GM12878 (cell line): ENCODE measurements at regions not wholly inside any gene's neighbourhood (a gene's known extent, or its start where the extent isn't known, plus 50 kb on each side); places are given as distances from the start of the nearest gene placed in this dataset.

Experiments
- ATAC-seq: fragments of 200-7000 bp; cut with Tn5 transposase; 3 replicates; pipeline ENCODE4 v1.9.1; 2020; ENCODE audit warnings: mild to moderate bottlenecking, moderate library complexity
- BruUV-seq: library from RNA; stranded (reverse); fragments of 400-500 nt; replicated peaks from 2 replicates; lab custom pipeline; 2021; lab: Mats Ljungman, UMichigan
- CTCF ChIA-PET: fragments of 300-600 bp; sonication (Branson Sonifier 250); formaldehyde crosslinking; extraction: SDS; loops from one replicate; lab custom pipeline; 2021; ENCODE audit warnings: inconsistent platforms; lab: Yijun Ruan, JAX
- POLR2A ChIA-PET: fragments of 350-600 bp; formaldehyde crosslinking; extraction: SDS; loops from one replicate; lab custom pipeline; 2021; ENCODE audit warnings: inconsistent platforms; lab: Charles Lee
- RAD21 ChIA-PET: fragments of 300-600 bp; sonication (Branson Sonifier 250); formaldehyde crosslinking; loops from one replicate; lab custom pipeline; 2023; ENCODE audit warnings: antibody characterized with exemption; ENCODE audit not compliant: unreplicated experiment; lab: Charles Lee
- SMC1A ChIA-PET: fragments of 300-600 bp; sonication (Branson Sonifier 250); formaldehyde crosslinking; loops from one replicate; lab custom pipeline; 2023; ENCODE audit not compliant: unreplicated experiment, uncharacterized antibody; lab: Charles Lee
- DNase-seq: peaks from one replicate; pipeline ENCODE4 v3.0.0-alpha.2; 2011; ENCODE audit warnings: low read depth, low spot score
- FAIRE-seq: peaks from 3 replicates; lab custom pipeline; 2011; peaks lifted over from hg19 to GRCh38; lab: Jason Lieb, UNC
- H2AFZ ChIP-seq: 2 replicates; pipeline ENCODE4 v1.6.0; 2011; ENCODE audit warnings: low read depth, low read length, control low read depth; ENCODE audit not compliant: control insufficient read depth
- H3K27ac ChIP-seq: 2 replicates; pipeline ENCODE4 v1.5.1; 2011; ENCODE audit warnings: control low read depth; ENCODE audit not compliant: control insufficient read depth, insufficient read depth
- H3K27me3 ChIP-seq, 2 experiments: replicated peaks in 1 of 2; 2 replicates each; pipeline versions ENCODE4 v1.6.0 to v1.6.1; 2011; ENCODE audit warnings: low read length in 1 of 2; ENCODE audit not compliant: control insufficient read depth in 2 of 2, insufficient read depth in 2 of 2
- H3K36me3 ChIP-seq, 2 experiments: 2 replicates each; pipeline ENCODE4 v1.5.1; 2011; ENCODE audit warnings: low read length in 1 of 2; ENCODE audit not compliant: control insufficient read depth in 2 of 2, insufficient read depth in 2 of 2
- H3K4me1 ChIP-seq: 2 replicates; pipeline ENCODE4 v1.6.1; 2011; ENCODE audit warnings: mild to moderate bottlenecking, low read length, moderate library complexity, mixed read lengths; ENCODE audit not compliant: control insufficient read depth, insufficient read depth
- H3K4me2 ChIP-seq: 2 replicates; pipeline ENCODE4 v1.6.0; 2011; ENCODE audit warnings: control low read depth; ENCODE audit not compliant: control insufficient read depth, insufficient read depth
- H3K4me3 ChIP-seq: fragments of 200-600 bp; sonication (generic); 2 replicates; pipeline ENCODE4 v1.5.1; 2016
- H3K79me2 ChIP-seq: 2 replicates; pipeline ENCODE4 v1.6.0; 2011; ENCODE audit warnings: low read length; ENCODE audit not compliant: control insufficient read depth, insufficient read depth
- H3K9ac ChIP-seq: 2 replicates; pipeline ENCODE4 v1.8.0; 2011; ENCODE audit warnings: low read length, control low read depth, mixed read lengths; ENCODE audit not compliant: control insufficient read depth, insufficient read depth
- H3K9me3 ChIP-seq: replicated peaks from 3 replicates; pipeline ENCODE4 v1.5.1; 2011; ENCODE audit warnings: mild to moderate bottlenecking, low read length; ENCODE audit not compliant: control insufficient read depth, insufficient read depth
- H4K20me1 ChIP-seq: 2 replicates; pipeline ENCODE4 v1.6.0; 2011; ENCODE audit not compliant: control insufficient read depth, insufficient read depth
- CBX5 ChIP-seq: sonication (generic); IDR thresholded peaks from 2 replicates; pipeline ENCODE4 v1.6.1; 2016; ENCODE audit warnings: low read depth, moderate library complexity, mild to moderate bottlenecking, inconsistent platforms
- CEBPB ChIP-seq, 2 experiments: fragments of 150-350 bp in 1 of 2; IDR thresholded peaks; 2 replicates each; pipeline ENCODE4 v1.6.1; 2012 to 2014; ENCODE audit warnings: low read depth in 2 of 2, low read length in 2 of 2, borderline replicate concordance in 1 of 2, inconsistent platforms in 1 of 2
- EGR1 ChIP-seq, 2 experiments: IDR thresholded peaks; 1 replicate in 1 of 2; 2 replicates in 1 of 2; pipeline ENCODE4 v1.6.1; 2011 to 2012; ENCODE audit warnings: low read depth in 2 of 2, low read length in 2 of 2, borderline replicate concordance in 1 of 2, mild to moderate bottlenecking in 1 of 2, moderate library complexity in 1 of 2
- EP300 ChIP-seq, 2 experiments: fragments of 150-350 bp in 1 of 2; IDR thresholded peaks; 2 replicates each; pipeline ENCODE4 v1.6.1; 2011 to 2012; ENCODE audit warnings: low read depth in 2 of 2, low read length in 2 of 2, borderline replicate concordance in 1 of 2, improper control_type of control experiment in 1 of 2, inconsistent platforms in 1 of 2; ENCODE audit not compliant: control insufficient read depth in 1 of 2
- FOS ChIP-seq: IDR thresholded peaks from 3 replicates; pipeline ENCODE4 v1.6.1; 2011; ENCODE audit warnings: borderline replicate concordance; ENCODE audit not compliant: insufficient read length; ENCODE audit errors: extremely low read depth
- FOXM1 ChIP-seq: IDR thresholded peaks from 2 replicates; pipeline ENCODE4 v1.6.1; 2012; ENCODE audit warnings: low read depth, mild to moderate bottlenecking, inconsistent platforms, low read length, moderate library complexity
- HCFC1 ChIP-seq: fragments of 150-350 bp; IDR thresholded peaks from 2 replicates; pipeline ENCODE4 v1.6.1; 2014; ENCODE audit warnings: low read length
- MYB ChIP-seq: fragments of 150-350 bp; IDR thresholded peaks from 2 replicates; pipeline ENCODE4 v1.6.1; 2014; ENCODE audit warnings: mild to moderate bottlenecking, low read depth, low read length, borderline replicate concordance
- NBN ChIP-seq: fragments of 450-650 bp; IDR thresholded peaks from 2 replicates; pipeline ENCODE4 v1.6.1; 2016
- NFXL1 ChIP-seq: fragments of 450-650 bp; IDR thresholded peaks from 2 replicates; pipeline ENCODE4 v1.6.1; 2017; ENCODE audit warnings: antibody characterized with exemption, mild to moderate bottlenecking, borderline replicate concordance
- NFYA ChIP-seq: IDR thresholded peaks from 2 replicates; pipeline ENCODE4 v1.6.1; 2011; ENCODE audit warnings: low read depth, mild to moderate bottlenecking, low read length, improper control_type of control experiment, borderline replicate concordance
- NR2C1 ChIP-seq: fragments of 450-650 bp; IDR thresholded peaks from 2 replicates; pipeline ENCODE4 v1.6.1; 2017; ENCODE audit warnings: antibody characterized with exemption, mild to moderate bottlenecking, moderate library complexity
- NRF1 ChIP-seq: conservative IDR thresholded peaks from 2 replicates; pipeline ENCODE4 v1.6.1; 2011; ENCODE audit warnings: mild to moderate bottlenecking, low read depth, low read length, improper control_type of control experiment
- POLR2A ChIP-seq: IDR thresholded peaks from 2 replicates; pipeline ENCODE4 v1.6.1; 2011; ENCODE audit warnings: low read depth, mild to moderate bottlenecking, low read length
- TCF7 ChIP-seq: IDR thresholded peaks from 2 replicates; pipeline ENCODE4 v1.6.1; 2014; ENCODE audit warnings: antibody characterized with exemption, borderline replicate concordance
- WRNIP1 ChIP-seq: IDR thresholded peaks from 2 replicates; pipeline ENCODE4 v1.6.1; 2011; ENCODE audit warnings: low read depth, low read length, improper control_type of control experiment, borderline replicate concordance
- WGBS: methylation state at CpG from one replicate; pipeline ENCODE4 v1.1.6; 2016; ENCODE audit warnings: low lambda C conversion rate; ENCODE audit not compliant: insufficient replicate concordance, insufficient coverage; ENCODE audit errors: missing lambda C conversion rate; 5-methylcytosine and 5-hydroxymethylcytosine counted together
- in situ Hi-C: fragments of 300-500 bp; cut with MboI; formaldehyde crosslinking; loops from 9 replicates; pipeline ENCODE4 v1.14.3; 2018; ENCODE audit warnings: mixed read lengths
- intact Hi-C: fragments of 100-400 bp; cut with micrococcal nuclease; formaldehyde crosslinking; loops from one replicate; pipeline ENCODE4 v1.14.2; 2022; ENCODE audit not compliant: unreplicated experiment
- TF ChIP-seq, protein P1 (sequence below): fragments of 450-650 bp; IDR thresholded peaks from 2 replicates; pipeline ENCODE4 v1.6.1; 2016; ENCODE audit warnings: mild to moderate bottlenecking, moderate library complexity, borderline replicate concordance
- TF ChIP-seq, protein P2 (sequence below): fragments of 450-650 bp; formaldehyde crosslinking; IDR thresholded peaks from 2 replicates; pipeline ENCODE4 v1.4.0; 2022; ENCODE audit warnings: mild to moderate bottlenecking, moderate library complexity

DNA sequence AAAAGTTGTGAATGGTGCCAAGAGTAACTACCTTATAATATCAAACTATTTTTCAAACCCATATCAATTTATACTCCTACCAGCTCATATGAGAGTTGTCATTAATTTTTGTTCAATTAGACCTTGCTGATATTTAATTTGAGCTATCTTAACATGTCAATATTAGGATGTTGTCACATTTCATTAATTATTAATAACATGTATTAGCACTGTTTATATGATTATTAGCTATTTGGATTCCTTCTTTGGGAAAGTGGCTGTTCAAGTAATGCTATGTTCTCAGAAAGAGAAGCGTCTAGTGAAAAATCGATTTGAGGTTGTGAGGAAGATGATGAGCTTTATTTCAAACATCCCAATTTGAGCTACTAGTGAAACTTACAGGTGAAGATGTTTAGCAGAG lies 620.2 kb downstream of the KCNJ3 start (continued):
- TF ChIP-seq, protein P1, sequence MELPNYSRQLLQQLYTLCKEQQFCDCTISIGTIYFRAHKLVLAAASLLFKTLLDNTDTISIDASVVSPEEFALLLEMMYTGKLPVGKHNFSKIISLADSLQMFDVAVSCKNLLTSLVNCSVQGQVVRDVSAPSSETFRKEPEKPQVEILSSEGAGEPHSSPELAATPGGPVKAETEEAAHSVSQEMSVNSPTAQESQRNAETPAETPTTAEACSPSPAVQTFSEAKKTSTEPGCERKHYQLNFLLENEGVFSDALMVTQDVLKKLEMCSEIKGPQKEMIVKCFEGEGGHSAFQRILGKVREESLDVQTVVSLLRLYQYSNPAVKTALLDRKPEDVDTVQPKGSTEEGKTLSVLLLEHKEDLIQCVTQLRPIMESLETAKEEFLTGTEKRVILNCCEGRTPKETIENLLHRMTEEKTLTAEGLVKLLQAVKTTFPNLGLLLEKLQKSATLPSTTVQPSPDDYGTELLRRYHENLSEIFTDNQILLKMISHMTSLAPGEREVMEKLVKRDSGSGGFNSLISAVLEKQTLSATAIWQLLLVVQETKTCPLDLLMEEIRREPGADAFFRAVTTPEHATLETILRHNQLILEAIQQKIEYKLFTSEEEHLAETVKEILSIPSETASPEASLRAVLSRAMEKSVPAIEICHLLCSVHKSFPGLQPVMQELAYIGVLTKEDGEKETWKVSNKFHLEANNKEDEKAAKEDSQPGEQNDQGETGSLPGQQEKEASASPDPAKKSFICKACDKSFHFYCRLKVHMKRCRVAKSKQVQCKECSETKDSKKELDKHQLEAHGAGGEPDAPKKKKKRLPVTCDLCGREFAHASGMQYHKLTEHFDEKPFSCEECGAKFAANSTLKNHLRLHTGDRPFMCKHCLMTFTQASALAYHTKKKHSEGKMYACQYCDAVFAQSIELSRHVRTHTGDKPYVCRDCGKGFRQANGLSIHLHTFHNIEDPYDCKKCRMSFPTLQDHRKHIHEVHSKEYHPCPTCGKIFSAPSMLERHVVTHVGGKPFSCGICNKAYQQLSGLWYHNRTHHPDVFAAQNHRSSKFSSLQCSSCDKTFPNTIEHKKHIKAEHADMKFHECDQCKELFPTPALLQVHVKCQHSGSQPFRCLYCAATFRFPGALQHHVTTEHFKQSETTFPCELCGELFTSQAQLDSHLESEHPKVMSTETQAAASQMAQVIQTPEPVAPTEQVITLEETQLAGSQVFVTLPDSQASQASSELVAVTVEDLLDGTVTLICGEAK: no peak
- no peak for TF ChIP-seq FOXM1

DNA sequence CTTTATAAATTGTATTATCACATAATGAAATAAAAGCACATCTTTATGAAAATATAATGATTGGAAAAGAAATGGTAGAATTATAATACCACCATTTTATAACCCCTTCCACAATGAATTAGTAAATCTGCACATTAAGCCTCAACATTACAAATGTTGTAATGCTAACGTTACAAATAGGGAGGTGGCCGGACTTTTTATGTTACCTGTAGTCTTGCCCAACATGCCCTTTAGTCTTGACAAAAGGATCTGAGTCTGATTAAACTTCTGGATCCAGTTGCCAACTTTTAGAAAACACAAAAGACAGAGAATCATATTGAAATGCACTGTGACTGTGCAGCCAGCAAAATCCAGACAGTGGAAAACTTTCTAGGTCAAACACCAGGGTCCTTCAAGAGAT lies 617.3 kb downstream of the KCNJ3 start:
- POLR2A ChIA-PET: no interaction called here
- CTCF ChIA-PET: interaction anchor here (1.0 to 1.5 kb wide), 2 partner anchors 9 to 13 kb away, joined by 4 read pairs; no protein-coding TSS in a partner anchor
- Histone ChIP-seq H3K27ac (no peak overlapping the region), H3K9ac (no peak overlapping the region), H3K9me3 (no peaks in the 10 kb centered on the region), H4K20me1 (no peaks in the 10 kb centered on the region), H2AFZ (no peak overlapping the region), H3K36me3 (no peaks in the 10 kb centered on the region)
- BruUV-seq: no TSS peak
- intact Hi-C loops: no loop called here
- TF ChIP-seq CEBPB (IDR thresholded peaks at IDR 0.05; ENCODE audit: borderline replicate concordance in 1 of 2, low read depth in 2 of 2, low read length in 2 of 2) (no peak), CBX5 (no peak), TCF7 (no peak), NFXL1 (no peak), NR2C1 (no peak), WRNIP1 (no peak), FOS (no peak), EGR1 (IDR thresholded peaks at IDR 0.05; ENCODE audit: borderline replicate concordance in 1 of 2, low read depth in 2 of 2, low read length in 2 of 2) (no peak), MYB (no peak), HCFC1 (no peak), NRF1 (no peak), NBN (no peak), POLR2A (no peak), NFYA (no peak), EP300 (IDR thresholded peaks at IDR 0.05; ENCODE audit: borderline replicate concordance in 1 of 2, control insufficient read depth in 1 of 2, low read depth in 2 of 2, low read length in 2 of 2) (no peak)
- TF ChIP-seq, protein P2, sequence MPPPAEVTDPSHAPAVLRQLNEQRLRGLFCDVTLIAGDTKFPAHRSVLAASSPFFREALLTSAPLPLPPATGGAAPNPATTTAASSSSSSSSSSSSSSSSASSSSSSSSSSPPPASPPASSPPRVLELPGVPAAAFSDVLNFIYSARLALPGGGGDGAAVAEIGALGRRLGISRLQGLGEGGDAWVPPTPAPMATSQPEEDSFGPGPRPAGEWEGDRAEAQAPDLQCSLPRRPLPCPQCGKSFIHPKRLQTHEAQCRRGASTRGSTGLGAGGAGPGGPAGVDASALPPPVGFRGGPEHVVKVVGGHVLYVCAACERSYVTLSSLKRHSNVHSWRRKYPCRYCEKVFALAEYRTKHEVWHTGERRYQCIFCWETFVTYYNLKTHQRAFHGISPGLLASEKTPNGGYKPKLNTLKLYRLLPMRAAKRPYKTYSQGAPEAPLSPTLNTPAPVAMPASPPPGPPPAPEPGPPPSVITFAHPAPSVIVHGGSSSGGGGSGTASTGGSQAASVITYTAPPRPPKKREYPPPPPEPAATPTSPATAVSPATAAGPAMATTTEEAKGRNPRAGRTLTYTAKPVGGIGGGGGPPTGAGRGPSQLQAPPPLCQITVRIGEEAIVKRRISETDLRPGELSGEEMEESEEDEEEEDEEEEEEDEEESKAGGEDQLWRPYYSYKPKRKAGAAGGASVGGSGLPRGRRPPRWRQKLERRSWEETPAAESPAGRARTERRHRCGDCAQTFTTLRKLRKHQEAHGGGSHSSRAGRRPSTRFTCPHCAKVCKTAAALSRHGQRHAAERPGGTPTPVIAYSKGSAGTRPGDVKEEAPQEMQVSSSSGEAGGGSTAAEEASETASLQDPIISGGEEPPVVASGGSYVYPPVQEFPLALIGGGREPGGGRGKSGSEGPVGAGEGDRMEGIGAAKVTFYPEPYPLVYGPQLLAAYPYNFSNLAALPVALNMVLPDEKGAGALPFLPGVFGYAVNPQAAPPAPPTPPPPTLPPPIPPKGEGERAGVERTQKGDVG (CRISPR knock-in tag): no peak
- TF ChIP-seq, all 136 proteins: peak for 0
- no peak overlapping the region for H3K4me2 ChIP-seq
- ChIA-PET SMC1A (interaction anchor here (0.7 to 1.2 kb wide), 2 partner anchors 12 to 46 kb away, joined by 3 to 4 read pairs; no protein-coding TSS in a partner anchor), RAD21 (no interaction called here)
- in situ Hi-C loops: no loop called here
- H3K27me3 ChIP-seq: no peaks in the 10 kb centered on the region
- no peaks in the 10 kb centered on the region for H3K4me1 ChIP-seq
- FAIRE-seq: no peak
- H3K4me3 ChIP-seq: no peak overlapping the region
- ATAC-seq: no peak
- WGBS: 70% methylated on average over 2 of the region's 2 CpGs
- H3K79me2 ChIP-seq: no peaks in the 10 kb centered on the region
- no peak for DNase-seq
